ENCODE measurements at regions not wholly inside any gene's neighbourhood (a gene's known extent, or its start where the extent isn't known, plus 50 kb on each side); places are given as distances from the start of the nearest gene placed in this dataset.
"Not testable (repeated sequence)": the region's sequence is repeated elsewhere in the genome, so short reads cannot be mapped to it uniquely, and the experiment has no call there.

DNA sequence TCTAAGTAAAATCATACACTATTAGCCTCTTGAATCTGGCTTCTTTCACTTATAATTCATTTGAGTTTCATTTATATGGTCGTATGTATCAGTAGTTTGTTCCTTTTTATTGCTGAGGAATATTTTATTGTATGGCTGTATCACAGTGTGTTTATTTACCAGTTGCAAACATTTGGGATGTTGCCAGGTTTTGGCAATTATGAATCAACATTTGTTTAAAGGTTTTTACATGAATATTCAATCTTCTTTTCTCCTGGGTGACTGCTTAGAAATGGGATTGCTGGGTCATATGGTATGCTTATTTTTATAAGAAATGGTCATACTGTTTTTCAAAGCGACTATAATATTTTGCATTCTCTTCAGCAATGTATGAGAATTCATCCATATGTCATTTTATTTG, 107.9 kb downstream of the PMAIP1 start:
- DNase-seq, result no peak

DNA sequence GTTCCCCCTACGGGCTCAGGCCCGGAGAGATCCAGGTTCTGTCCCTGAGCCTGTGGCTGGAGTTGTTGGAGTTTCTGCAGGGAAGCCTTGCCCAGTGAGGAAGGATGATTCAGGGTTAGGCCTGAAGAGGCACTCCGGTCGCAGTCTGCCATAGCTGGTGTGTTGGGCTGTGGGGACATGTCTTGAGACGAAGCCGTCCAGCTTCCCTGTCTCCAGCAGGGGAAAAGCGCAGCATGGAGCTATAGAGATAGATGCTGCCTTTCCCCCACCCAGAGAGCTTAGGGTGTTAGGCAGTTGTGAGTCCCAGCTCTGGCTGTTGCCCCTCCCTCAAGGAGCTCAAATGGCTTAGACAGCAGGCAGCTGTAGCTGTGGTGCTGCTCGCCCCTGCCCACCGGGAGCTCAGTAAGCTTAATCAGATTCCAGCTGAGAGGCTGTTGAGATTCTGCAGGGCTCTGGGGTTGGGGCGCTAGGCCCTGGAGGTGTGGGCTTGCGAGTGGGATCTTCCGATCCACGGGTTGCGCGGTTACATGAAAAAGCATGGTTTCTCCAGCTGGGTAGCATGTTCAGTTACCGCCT, 103.9 kb downstream of the PMAIP1 start:
- DNase-seq, result no peak

DNA sequence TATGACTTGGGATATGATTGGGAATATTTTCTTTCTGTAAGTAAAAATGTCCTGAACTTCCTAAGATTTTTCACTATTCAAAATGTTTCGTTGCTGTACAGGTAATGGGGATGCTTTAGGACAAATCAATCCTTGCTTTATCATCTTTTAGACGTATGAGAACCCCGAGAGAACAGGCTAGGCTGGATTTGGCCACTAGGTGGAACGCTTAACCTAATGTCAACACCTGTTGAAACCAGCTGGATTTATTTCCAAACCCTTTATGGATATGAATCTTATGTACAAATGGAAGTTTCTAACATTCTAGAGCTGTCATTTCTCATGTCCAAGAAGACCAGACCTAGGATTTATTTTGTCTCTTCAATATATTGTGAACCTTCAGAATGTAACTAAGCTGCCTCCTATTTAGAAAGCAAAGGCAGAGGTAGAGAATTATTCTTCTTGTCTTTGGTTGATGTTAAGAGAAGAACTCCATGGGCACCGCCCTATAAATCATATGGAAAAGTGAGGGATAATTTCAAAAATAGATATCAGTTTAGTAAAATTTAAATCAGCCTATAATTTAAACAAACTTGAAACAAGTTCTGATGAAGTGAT, 96.7 kb downstream of the PMAIP1 start:
- DNase-seq, result peak; percentile 12

DNA sequence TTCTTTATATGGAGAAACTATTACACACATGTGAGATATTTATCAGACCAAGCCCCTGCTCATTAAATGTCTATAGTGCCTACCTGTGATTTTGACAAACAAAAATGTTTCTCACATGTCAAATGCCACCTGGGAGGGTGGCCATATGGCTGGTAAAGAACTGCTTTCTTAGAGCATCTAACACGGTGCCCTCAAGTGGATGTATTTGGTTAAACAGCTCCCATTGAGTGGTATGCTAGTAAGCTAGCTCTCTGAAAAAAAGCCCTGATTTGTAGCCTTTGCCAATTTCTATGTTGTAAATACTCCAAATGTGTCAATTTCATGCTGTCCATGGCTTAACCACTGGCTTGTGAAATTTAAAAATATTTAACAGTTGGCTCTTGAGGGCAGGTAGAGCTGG, 94.6 kb downstream of the PMAIP1 start:
- no peak for DNase-seq

DNA sequence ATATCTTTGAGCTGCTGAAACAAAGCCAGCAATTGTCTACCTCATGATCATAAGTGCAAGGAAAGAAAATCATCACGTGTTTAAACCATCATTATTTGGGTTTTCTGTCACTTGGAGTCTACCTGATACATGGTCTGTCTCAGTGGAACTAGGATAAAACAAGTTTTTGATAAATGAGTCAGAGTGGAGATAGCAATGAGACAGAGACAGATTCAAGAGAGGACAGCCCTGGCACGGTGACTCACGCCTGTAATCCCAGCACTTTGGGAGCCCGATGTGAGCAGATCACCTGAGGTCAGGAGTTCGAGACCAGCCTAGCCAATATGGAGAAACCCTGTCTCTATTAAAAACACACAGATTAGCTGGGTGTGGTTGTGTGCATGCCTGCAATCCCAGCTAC, 93.8 kb downstream of the PMAIP1 start:
- no peak for DNase-seq

DNA sequence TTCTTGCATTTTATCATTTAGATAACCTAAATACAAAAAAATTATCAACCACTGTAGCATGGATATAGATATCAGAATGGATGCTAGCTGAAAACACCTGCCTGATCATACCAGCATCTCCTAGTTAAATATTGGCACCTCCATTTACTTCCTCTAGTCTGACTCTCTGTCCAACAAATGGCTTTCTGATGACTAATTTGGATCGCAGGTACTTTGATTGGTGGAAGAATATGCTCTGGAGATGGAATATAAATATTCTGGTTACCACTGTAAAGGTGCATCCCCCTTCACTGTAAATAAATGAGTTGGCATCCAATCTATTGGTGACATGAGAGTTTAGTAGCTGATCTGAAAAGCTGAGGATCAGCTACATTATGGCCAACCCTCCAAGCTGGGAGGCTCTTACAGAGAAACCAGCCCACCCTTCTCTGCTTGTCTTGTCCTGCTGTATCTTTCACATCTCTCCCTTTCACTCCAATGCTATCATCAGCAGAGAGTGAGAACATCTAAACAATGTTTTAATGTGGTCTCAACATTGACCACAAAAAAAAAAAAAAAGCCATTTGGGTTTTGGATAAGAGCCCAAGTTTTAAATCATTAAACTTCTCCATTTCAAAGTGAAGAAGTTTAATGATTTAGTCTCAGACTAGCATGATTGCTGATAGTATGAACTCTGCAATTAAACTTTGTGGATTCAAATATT, 90.5 kb downstream of the PMAIP1 start:
- DNase-seq, result no peak

DNA sequence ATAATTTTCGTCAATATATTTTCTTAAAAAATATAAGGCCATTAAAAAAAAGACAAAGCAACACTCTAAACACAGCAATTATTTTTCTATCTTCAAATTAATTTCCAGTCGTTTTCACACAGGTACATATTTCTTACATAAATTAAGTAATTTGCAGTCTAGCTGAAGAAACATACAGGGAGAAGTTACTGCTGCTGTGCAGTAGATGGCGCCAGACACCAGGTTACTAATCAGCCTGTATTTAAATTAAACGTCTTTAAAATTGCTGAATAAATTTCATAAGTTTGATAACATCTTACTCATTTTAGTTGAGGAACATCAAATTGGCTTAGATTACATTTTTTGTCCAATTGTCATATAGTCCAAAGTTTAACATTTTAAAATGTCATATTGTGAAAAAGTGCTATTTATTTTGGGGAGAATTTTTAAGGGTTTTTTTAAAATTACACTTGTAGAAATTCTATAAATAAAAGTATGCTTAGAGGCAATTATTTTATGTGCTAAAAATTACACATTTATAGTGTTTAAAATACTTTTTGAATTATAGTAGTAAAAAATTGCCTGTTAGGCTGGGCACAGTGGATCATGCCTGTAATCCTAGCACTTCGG, 88.4 kb downstream of the PMAIP1 start:
- peak; percentile 55 for DNase-seq

DNA sequence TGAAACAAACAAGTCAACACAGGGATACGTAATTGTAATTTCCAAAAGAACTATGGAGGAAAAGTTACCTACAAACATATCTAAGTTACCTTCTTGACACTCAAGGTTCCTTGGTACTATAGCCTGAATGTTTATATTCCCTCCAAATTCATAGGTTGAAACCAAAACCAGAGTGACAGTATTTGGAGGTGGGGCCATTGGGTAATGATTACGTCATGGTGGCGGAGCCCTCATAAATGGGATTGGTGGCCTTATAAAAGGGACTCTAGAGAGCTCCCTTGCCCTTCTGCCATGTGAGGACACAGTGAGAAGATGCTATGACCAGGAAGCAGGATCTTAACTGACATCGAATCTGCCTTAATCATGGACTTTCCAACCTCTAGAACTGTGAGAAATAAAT, 87.3 kb downstream of the PMAIP1 start:
- DNase-seq, result no peak

DNA sequence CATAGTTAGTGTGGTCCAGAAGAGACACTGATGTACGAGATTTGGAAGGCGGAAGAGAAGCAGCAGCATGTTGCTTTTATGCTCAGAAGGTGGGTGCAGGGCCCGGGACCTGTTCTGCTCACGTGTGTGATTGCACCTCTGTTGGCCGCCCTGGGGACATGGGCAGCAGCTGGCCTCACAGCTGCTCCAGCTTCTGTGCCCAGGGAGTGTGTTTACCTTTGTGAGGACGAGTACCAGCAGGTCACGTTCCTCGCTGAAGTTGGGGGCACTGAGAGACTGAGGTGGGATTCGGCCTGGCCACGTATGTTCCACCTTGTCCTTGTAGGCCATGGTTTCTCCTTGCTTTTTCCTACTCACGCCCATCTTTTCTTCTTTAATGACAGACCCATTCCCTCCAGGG, 86.3 kb downstream of the PMAIP1 start:
- DNase-seq, result no peak

DNA sequence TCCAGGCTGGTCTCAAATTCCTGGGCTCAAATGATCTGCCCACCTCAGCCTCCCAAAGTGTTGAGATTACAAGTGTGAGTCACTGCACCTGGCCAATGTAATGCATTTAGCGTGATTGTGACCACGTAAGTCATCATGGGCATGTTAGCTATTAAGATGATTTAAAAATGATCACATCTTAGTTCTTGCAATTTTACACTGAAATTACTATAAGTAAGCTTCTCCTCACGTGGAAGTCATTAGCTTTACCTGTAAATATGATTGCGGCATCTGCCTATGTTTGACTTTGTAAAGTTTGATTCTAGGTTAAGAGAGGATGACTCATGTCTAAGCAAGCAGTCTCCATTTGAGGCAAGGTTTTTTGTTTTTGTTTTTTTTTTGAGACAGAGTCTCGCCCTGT, 85.5 kb downstream of the PMAIP1 start:
- DNase-seq, result no peak

DNA sequence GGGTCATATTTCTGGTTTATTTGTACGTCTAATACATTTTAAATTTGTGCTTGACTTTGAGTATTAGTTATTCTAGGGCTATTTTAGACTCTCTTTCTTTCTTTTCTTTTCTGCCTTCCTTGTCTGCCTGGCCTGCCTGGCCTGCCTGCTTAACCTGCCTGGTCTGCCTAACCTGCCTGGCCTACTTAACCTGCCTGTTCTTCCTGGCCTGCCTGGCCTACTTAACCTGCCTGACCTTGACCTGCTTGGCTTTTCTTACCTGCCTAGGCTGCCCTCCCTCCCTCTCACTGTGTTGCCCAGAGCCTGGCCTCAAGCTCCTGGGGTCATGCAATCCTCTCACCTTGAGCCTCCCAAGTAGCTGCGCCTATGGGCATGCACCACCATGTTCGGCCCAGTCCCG, 83.7 kb downstream of the PMAIP1 start:
- no peak for DNase-seq

DNA sequence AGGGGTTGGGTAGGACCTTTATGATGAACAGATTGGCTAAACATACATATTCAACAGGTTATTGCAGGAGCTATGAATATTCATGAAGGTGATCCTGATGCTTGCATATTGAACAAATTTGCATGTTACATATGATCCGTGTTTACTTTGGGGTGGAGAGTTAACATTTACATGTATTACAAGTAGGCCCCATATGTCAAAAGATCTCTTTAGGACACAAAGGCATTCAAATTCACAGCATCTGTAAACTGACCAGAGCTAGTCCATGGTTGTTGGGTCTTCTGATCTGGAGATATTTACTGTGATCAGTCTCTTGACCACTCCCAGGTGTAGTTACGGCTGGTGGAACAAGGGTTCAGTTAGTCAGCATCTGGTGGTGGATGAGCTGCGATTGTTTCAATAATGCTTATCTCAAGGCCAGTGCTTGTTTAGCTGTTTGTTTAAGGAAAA, 80.4 kb downstream of the PMAIP1 start:
- no peak for DNase-seq

DNA sequence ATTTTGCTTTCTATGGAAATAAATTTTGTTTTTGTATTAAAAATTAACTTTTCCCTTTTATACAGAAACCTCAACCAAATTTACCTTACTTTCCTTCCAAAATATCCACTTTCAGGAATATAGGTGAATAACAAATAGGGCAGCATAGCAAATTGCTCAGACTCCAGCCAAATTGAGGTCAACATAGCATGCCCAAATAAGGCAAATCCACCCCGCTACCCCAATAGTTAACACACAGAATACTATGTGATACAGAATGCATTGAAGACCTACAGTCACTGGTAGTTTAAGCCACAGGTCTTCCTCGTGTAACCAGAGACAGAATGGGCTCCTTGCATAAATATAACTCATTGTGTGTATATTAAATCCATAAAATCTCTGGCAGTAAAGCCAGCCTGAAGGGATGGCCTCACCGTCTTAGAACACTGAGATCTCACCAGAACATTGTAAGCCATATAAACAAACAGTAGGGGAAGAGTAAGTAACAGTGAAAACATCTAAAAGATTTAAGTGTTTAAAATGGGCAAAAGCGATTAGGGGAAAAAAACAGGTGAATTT, 72.2 kb downstream of the PMAIP1 start:
- no peak for DNase-seq

DNA sequence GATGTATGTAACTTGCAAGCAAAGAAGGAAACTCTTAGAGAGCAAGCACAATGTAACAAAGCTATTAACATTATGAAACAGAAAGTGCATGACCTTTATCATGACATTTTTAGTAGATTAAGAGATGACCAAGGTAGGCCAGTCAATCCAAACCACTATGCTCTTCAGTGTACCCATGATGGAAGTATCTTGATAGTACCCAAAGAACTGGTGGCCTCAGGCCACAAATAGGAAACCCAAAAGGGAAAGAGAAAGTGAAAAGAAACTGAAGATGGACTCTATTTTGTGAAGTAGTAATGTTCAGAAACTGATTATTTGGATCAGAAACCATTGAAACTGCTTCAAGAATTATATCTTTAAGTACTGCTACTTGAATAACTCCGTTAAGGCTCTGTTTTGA, 71.3 kb downstream of the PMAIP1 start:
- peak; percentile 5 for DNase-seq

DNA sequence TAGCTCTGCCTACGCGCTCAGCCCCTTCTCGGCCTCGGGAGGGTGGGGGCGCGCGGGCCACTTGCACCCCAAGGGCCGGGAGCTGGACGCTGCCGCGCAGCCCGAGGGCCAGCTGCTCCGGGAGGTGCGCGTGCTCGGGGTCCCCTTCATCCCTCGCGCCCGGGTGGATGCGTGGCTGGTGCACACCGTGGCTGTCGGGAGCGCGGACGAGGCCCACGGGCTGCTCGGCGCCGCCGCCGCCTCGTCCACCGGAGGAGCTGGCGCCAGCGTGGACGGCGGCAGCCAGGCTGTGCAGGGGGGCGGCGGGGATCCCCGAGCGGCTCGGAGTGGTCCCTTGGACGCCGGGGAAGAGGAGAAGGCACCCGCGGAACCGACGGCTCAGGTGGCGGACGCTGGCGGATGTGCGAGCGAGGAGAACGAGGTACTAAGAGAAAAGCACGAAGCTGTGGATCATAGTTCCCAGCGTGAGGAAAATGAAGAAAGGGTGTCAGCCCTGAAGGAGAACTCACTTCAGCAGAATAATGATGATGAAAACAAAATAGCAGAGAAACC, 69.8 kb downstream of the PMAIP1 start:
- not testable (repeated sequence) for DNase-seq

DNA sequence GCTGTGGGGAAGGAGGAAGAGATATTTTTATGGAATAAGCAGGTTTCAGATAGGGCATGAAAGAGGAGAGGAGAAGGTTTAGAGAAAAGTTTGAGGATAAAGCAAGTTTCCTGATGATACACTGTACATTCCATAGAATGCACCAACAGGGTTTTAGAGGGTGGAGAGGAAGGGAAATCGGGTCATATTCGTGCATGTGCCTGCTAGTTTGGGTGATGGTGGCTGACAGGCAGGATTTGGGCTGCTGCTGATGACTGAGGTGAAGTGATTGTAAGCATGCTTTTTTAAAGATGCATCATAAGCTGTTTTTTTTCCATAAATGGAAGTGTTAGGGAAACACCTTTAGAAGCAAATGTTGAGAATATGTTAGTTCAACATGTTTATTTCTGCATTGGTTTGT, 68.8 kb downstream of the PMAIP1 start:
- DNase-seq, result no peak

DNA sequence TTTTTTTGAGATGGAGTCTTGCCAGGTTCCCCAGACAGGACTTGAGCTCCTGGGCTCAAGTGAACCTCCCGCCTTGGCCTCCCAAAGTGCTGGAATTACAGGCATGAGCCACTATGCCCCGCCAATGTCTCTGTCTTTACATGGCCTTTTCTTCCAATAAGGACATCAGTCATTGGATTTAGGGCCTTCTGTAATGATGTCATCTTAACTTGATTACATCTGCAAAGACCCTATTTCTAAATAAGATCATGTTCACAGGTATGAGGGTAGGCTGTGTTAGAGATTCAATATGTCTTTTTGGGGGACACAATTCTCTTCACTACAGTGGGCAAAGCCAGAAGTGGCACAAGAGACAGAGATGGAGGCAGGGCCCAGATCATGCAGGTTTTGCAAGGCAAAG, 68.1 kb downstream of the PMAIP1 start:
- no peak for DNase-seq

DNA sequence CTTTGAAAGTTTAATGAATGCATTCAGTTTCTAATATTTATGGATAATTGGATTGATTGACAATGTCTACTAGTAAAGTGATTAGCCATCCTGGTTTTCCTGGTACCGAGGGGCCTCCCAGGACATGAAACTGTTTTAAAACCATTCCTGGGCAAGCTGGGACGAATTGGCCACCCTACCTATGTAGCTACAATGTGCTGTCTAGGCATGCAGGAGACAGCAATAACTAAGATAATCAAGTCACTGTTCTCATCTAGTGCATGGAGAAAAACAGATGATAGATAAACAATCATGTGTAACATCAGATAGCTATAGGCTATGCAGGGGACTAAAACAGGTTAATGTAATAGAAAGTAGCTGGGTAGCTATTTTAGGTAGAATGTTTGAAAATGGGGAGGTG, 67.1 kb downstream of the PMAIP1 start:
- no peak for DNase-seq

DNA sequence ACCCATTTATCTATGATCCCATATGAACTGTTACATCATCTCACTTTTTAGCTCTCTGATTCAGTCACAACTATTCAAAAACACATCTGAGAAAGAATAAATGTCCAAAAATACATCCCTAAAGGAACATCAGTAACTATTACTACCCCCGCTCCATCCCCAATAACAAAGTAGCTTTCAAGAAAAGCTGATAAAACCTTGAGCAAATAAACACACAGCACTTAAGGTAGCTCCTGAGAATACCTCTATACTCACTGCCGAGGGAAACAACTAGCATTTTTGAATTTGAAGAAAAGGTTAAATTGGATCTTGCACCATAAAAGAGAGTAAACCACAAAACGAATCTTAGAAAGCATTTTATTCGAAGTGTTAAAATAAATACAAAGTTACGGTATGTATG, 63.4 kb downstream of the PMAIP1 start:
- DNase-seq, result no peak

DNA sequence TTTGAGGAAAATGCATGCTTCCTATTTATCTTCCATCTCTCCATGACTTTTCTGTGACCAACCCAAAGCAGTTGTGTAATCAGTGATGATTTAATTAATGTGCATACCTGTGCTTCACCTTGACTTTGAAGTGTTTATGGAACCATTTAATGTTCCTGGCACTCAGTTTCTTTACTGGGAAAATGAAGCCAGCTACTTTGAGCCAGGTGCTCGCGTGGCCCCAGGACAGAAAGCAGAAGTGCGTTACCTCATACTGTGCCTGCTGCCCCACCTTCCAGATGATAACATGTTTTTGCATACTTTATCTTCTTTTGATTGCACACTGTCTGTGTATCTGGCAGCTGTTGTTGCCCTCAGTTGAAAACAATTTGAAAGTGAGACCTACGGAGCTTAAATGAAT, 61.3 kb downstream of the PMAIP1 start:
- no peak for DNase-seq

DNA sequence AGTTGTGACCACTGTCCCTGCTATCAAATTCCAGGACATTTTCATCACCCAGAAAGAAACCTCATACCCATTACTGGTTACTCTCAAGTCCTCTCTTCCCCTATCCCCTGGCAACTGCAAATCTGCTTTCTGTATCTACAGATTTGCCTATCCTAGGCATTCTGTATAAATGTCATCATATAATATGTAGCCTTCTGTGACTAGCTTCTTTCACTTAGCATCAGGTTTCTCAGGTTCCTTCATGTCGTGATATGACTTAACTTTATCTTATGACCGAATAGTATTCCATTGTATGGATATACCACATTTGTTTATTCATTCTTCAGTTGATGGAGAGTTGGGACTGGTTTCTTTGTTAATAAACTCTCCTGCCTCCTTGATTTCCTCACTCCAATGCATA, 60.5 kb downstream of the PMAIP1 start:
- no peak for DNase-seq

DNA sequence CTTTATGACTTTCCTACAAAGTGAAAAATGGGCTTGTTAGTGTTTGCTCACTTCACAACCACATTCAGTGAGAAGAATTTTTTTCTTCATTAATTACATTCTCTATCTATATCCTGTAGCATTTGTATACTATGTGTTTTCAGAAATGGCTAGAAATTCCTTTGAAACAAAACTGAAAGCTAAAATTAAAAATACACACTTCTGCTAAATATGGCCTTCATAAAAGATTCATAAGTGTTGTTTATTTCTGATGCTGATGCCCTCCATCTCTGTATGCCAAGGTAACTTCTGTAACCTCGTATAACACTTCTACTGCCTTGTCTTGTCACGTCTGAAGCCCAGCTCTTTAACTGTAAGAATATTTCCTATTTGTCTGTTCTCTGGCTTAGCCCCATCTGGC, 59.8 kb downstream of the PMAIP1 start:
- DNase-seq, result no peak

DNA sequence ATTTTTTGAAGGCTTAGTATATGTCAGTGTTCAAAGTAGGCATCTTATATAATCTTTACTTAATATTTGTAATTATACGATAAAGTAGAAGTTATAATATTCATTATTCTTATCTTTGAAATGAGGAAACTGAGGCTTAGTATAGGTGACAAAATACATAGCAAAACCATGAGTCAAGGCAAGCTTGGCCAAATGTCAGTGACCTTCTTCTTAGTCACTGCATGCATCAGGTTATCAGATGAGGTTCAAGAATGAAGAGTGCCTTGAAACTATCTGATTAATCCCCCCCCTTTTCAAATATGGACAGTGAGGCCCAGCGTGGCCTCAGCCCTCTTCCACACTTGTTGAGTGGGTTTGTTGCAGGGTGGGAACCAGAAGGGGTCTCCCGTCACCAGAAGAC, 59.3 kb downstream of the PMAIP1 start:
- no peak for DNase-seq

DNA sequence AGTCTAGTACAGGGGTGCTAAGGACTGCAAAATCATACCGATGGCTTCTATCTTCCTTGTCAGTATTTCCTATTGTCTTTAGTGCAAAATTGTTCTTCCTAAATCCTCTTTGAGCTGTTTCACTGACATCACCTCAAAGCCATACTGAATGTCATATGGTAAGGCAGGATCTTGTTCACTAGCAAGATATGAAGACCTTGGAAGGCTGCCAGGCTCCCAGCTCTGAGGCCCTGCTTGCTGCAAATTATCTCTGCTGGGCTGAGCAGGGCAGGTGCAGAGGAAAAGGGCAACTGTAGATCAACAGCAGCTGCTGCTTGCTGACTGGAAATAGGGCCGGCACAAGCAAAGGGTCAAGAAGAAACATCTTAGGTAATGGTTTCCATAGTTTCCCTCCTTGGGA, 58.2 kb downstream of the PMAIP1 start:
- DNase-seq, result no peak

All from suppressor macrophage treated with lipopolysaccharide for 4 hours (primary cell).